ENCODE measurements at regions not wholly inside any gene's neighbourhood (a gene's known extent, or its start where the extent isn't known, plus 50 kb on each side); places are given as distances from the start of the nearest gene placed in this dataset.

GRCh38 chr12:24550609-24551008, 398.3 kb downstream of the BCAT1 start:
- H3K27ac ChIP-seq = no peak overlapping the region
- H3K27me3 ChIP-seq (replicated peaks in 1 of 7) = no peaks in the 10 kb centered on the region
- no peaks in the 10 kb centered on the region for H3K36me3 ChIP-seq
- H3K4me3 ChIP-seq = no peak overlapping the region
- intact Hi-C loops (cut with DNase I; ENCODE audit: low total_unique reads) = no loop called here
- no peak for TF ChIP-seq POLR2AphosphoS5 (IDR thresholded peaks at IDR 0.05)
- TF ChIP-seq POLR2A (IDR thresholded peaks at IDR 0.05) = no peak
- TF ChIP-seq CTCF (IDR thresholded peaks at IDR 0.05 in 8 of 11, conservative IDR thresholded peaks at IDR 0.05 in 3 of 11) = no peak
- no peak for DNase-seq
- WGBS, 5 donors = 76 to 97% (median 88%) methylated on average over 1 of the region's 1 CpG
- no peaks in the 10 kb centered on the region for H3K9me3 ChIP-seq
- H3K4me1 ChIP-seq = no peaks in the 10 kb centered on the region

GRCh38 chr12:24546661-24547060, 402.2 kb downstream of the BCAT1 start:
- Histone ChIP-seq H3K4me3 (no peak overlapping the region), H3K27ac (no peak overlapping the region), H3K36me3 (no peaks in the 10 kb centered on the region), H3K4me1 (no peaks in the 10 kb centered on the region), H3K9me3 (no peaks in the 10 kb centered on the region), H3K27me3 (replicated peaks in 1 of 7) (no peaks in the 10 kb centered on the region)
- no peak for DNase-seq
- intact Hi-C loops (cut with DNase I; ENCODE audit: low total_unique reads) = no loop called here
- WGBS, 5 donors = 82 to 92% (median 89%) methylated on average over 2 of the region's 2 CpGs
- TF ChIP-seq CTCF (IDR thresholded peaks at IDR 0.05 in 8 of 11, conservative IDR thresholded peaks at IDR 0.05 in 3 of 11) (no peak), POLR2AphosphoS5 (IDR thresholded peaks at IDR 0.05) (no peak), POLR2A (IDR thresholded peaks at IDR 0.05) (no peak)

GRCh38 chr12:24546084-24546483, 402.8 kb downstream of the BCAT1 start:
- 76 to 88% (median 81%) methylated on average over 2 of the region's 2 CpGs for WGBS, 5 donors

GRCh38 chr12:24544368-24544767, 404.5 kb downstream of the BCAT1 start:
- no peaks in the 10 kb centered on the region for H3K4me1 ChIP-seq
- no peak overlapping the region for H3K27ac ChIP-seq
- H3K27me3 ChIP-seq (replicated peaks in 1 of 7) = no peaks in the 10 kb centered on the region
- DNase-seq = no peak
- no peak overlapping the region for H3K4me3 ChIP-seq
- no peak for TF ChIP-seq POLR2AphosphoS5 (IDR thresholded peaks at IDR 0.05)
- TF ChIP-seq POLR2A (IDR thresholded peaks at IDR 0.05) = no peak
- no peak for TF ChIP-seq CTCF (IDR thresholded peaks at IDR 0.05 in 8 of 11, conservative IDR thresholded peaks at IDR 0.05 in 3 of 11)
- H3K36me3 ChIP-seq = no peaks in the 10 kb centered on the region
- no peaks in the 10 kb centered on the region for H3K9me3 ChIP-seq
- intact Hi-C loops (cut with DNase I; ENCODE audit: low total_unique reads) = no loop called here

More at GRCh38 chr12:24546084-24546483, 402.8 kb downstream of the BCAT1 start:
- no peak for DNase-seq
- no peaks in the 10 kb centered on the region for H3K9me3 ChIP-seq
- no peaks in the 10 kb centered on the region for H3K36me3 ChIP-seq
- TF ChIP-seq POLR2AphosphoS5 (IDR thresholded peaks at IDR 0.05) = no peak
- TF ChIP-seq POLR2A (IDR thresholded peaks at IDR 0.05) = no peak
- no peak for TF ChIP-seq CTCF (IDR thresholded peaks at IDR 0.05 in 8 of 11, conservative IDR thresholded peaks at IDR 0.05 in 3 of 11)
- H3K4me1 ChIP-seq = no peaks in the 10 kb centered on the region
- H3K27ac ChIP-seq = no peak overlapping the region
- intact Hi-C loops (cut with DNase I; ENCODE audit: low total_unique reads) = no loop called here
- no peak overlapping the region for H3K4me3 ChIP-seq
- H3K27me3 ChIP-seq (replicated peaks in 1 of 7) = no peaks in the 10 kb centered on the region

All from spleen (tissue), 11 donors.